Panc1 (cell line): ENCODE measurements at regions not wholly inside any gene's neighbourhood (a gene's known extent, or its start where the extent isn't known, plus 50 kb on each side); places are given as distances from the start of the nearest gene placed in this dataset.

ENCODE experiments used
- CTCF ChIP-seq: fragments of 450-650 bp; IDR thresholded peaks from 2 replicates; pipeline ENCODE4 v1.5.1; 2017; ENCODE audit warnings: mild to moderate bottlenecking
- POLR2AphosphoS5 ChIP-seq: IDR thresholded peaks from 2 replicates; pipeline ENCODE4 v1.6.1; 2012; ENCODE audit warnings: mild to moderate bottlenecking, low read depth, low read length, moderate library complexity
- REST ChIP-seq, 2 experiments: IDR thresholded peaks; 2 replicates each; pipeline ENCODE4 v1.6.1; 2011 to 2012; ENCODE audit warnings: low read depth in 2 of 2, control low read depth in 1 of 2, low read length in 1 of 2, mild to moderate bottlenecking in 1 of 2, moderate library complexity in 1 of 2; ENCODE audit not compliant: insufficient read depth in 1 of 2
- TCF7L2 ChIP-seq: IDR thresholded peaks from 2 replicates; pipeline ENCODE4 v1.6.1; 2011; ENCODE audit warnings: mild to moderate bottlenecking, low read depth, low read length, inconsistent platforms

GRCh38 chr6:86256615-86257187, 614.0 kb upstream of the SYNCRIP start:
- TF ChIP-seq CTCF (no peak), POLR2AphosphoS5 (no peak), REST (IDR thresholded peaks at IDR 0.05; ENCODE audit: insufficient read depth in 1 of 2, low read depth in 2 of 2, low read length in 1 of 2) (no peak), TCF7L2 (no peak)
